ENCODE measurements at regions not wholly inside any gene's neighbourhood (a gene's known extent, or its start where the extent isn't known, plus 50 kb on each side); places are given as distances from the start of the nearest gene placed in this dataset.

GRCh38 chr10:57494486-57494885 is 773.2 kb downstream of the IPMK start:
- Histone ChIP-seq H4K20me1 (ENCODE audit: control insufficient read depth, extremely low read depth, insufficient read depth, low read length) (no peaks in the 10 kb centered on the region), H3K4me2 (ENCODE audit: control insufficient read depth, extremely low read depth, insufficient read depth, low read depth, low read length) (no peak overlapping the region), H3K4me3 (ENCODE audit: control insufficient read depth in 2 of 3, extremely low read depth in 1 of 3, insufficient read depth in 2 of 3, low read depth in 1 of 3, low read length in 3 of 3) (no peak overlapping the region), H3K9me1 (ENCODE audit: control insufficient read depth, extremely low read depth, insufficient read depth, low read length) (no peaks in the 10 kb centered on the region), H3K79me2 (ENCODE audit: control insufficient read depth, insufficient read depth, low read length) (no peaks in the 10 kb centered on the region), H3K9me3 (ENCODE audit: control insufficient read depth, low read depth, low read length) (no peaks in the 10 kb centered on the region), H2AFZ (ENCODE audit: control insufficient read depth, low read length) (no peak overlapping the region), H3K9ac (ENCODE audit: control insufficient read depth, extremely low read depth, insufficient read depth, low read length) (no peak overlapping the region), H3K4me1 (ENCODE audit: control insufficient read depth, extremely low read depth, insufficient read depth, low read length) (no peaks in the 10 kb centered on the region), H3K27ac (ENCODE audit: control insufficient read depth, insufficient read depth, low read length) (no peak overlapping the region), H3K36me3 (ENCODE audit: control insufficient read depth in 2 of 2, extremely low read depth in 1 of 2, insufficient read depth in 2 of 2, low read length in 2 of 2) (no peaks in the 10 kb centered on the region), H3K27me3 (ENCODE audit: control insufficient read depth, extremely low read depth, insufficient read depth, low read length) (no peaks in the 10 kb centered on the region)
- dilution Hi-C loops (cut with MboI; ENCODE audit: extremely low pct_ligation_motif_present, low sequenced_read_pairs): no loop called here
- FAIRE-seq (no peak), DNase-seq (ENCODE audit: low read depth, low spot score) (no peak)
- TF ChIP-seq CTCF (optimal IDR thresholded peaks at IDR 0.05 in 1 of 3, IDR thresholded peaks at IDR 0.05 in 1 of 3, conservative IDR thresholded peaks at IDR 0.05 in 1 of 3; ENCODE audit: extremely low read depth in 1 of 3, insufficient read depth in 2 of 3, low read length in 3 of 3): no peak
- TF ChIP-seq EZH2 (IDR thresholded peaks at IDR 0.05; ENCODE audit: low read length): no peak

GRCh38 chr10:57482259-57482658 is 785.4 kb downstream of the IPMK start:
- no peaks in the 10 kb centered on the region for H3K79me2 ChIP-seq (ENCODE audit: control insufficient read depth, insufficient read depth, low read length)
- no peak overlapping the region for H3K27ac ChIP-seq (ENCODE audit: control insufficient read depth, insufficient read depth, low read length)
- no peak overlapping the region for H2AFZ ChIP-seq (ENCODE audit: control insufficient read depth, low read length)
- dilution Hi-C loops (cut with MboI; ENCODE audit: extremely low pct_ligation_motif_present, low sequenced_read_pairs): no loop called here
- no peaks in the 10 kb centered on the region for H3K9me3 ChIP-seq (ENCODE audit: control insufficient read depth, low read depth, low read length)
- no peak overlapping the region for H3K4me2 ChIP-seq (ENCODE audit: control insufficient read depth, extremely low read depth, insufficient read depth, low read depth, low read length)
- H3K27me3 ChIP-seq (ENCODE audit: control insufficient read depth, extremely low read depth, insufficient read depth, low read length): no peaks in the 10 kb centered on the region
- no peaks in the 10 kb centered on the region for H4K20me1 ChIP-seq (ENCODE audit: control insufficient read depth, extremely low read depth, insufficient read depth, low read length)
- TF ChIP-seq EZH2 (IDR thresholded peaks at IDR 0.05; ENCODE audit: low read length) (no peak), CTCF (optimal IDR thresholded peaks at IDR 0.05 in 1 of 3, IDR thresholded peaks at IDR 0.05 in 1 of 3, conservative IDR thresholded peaks at IDR 0.05 in 1 of 3; ENCODE audit: extremely low read depth in 1 of 3, insufficient read depth in 2 of 3, low read length in 3 of 3) (no peak)
- no peaks in the 10 kb centered on the region for H3K4me1 ChIP-seq (ENCODE audit: control insufficient read depth, extremely low read depth, insufficient read depth, low read length)
- H3K9me1 ChIP-seq (ENCODE audit: control insufficient read depth, extremely low read depth, insufficient read depth, low read length): no peaks in the 10 kb centered on the region
- H3K36me3 ChIP-seq (ENCODE audit: control insufficient read depth in 2 of 2, extremely low read depth in 1 of 2, insufficient read depth in 2 of 2, low read length in 2 of 2): no peaks in the 10 kb centered on the region
- DNase-seq (ENCODE audit: low read depth, low spot score) (no peak), FAIRE-seq (no peak)
- no peak overlapping the region for H3K4me3 ChIP-seq (ENCODE audit: control insufficient read depth in 2 of 3, extremely low read depth in 1 of 3, insufficient read depth in 2 of 3, low read depth in 1 of 3, low read length in 3 of 3)
- H3K9ac ChIP-seq (ENCODE audit: control insufficient read depth, extremely low read depth, insufficient read depth, low read length): no peak overlapping the region

Measured in keratinocyte (primary cell).